Astrocyte (in vitro differentiated cells and primary cell): ENCODE measurements at regions not wholly inside any gene's neighbourhood (a gene's known extent, or its start where the extent isn't known, plus 50 kb on each side); places are given as distances from the start of the nearest gene placed in this dataset.

Experiments used
- CTCF ChIP-seq: IDR thresholded peaks from 2 replicates; pipeline ENCODE4 v1.5.1; 2011; ENCODE audit warnings: low read depth, mild to moderate bottlenecking, inconsistent platforms, low read length, moderate library complexity; ENCODE audit not compliant: insufficient read depth
- EZH2 ChIP-seq: IDR thresholded peaks from 2 replicates; pipeline ENCODE4 v1.6.1; 2012; ENCODE audit warnings: mild to moderate bottlenecking, low read length, inconsistent platforms; ENCODE audit not compliant: insufficient read depth

GRCh38 chr21:35719080-35719479 lies 341.2 kb downstream of the SETD4 start:
- TF ChIP-seq EZH2 = no peak
- no peak for TF ChIP-seq CTCF
